Superior temporal gyrus (tissue), 1 donor: ENCODE measurements at regions not wholly inside any gene's neighbourhood (a gene's known extent, or its start where the extent isn't known, plus 50 kb on each side); places are given as distances from the start of the nearest gene placed in this dataset.

ENCODE experiments used
- DNase-seq: peaks from one replicate; pipeline ENCODE4 v3.0.0-alpha.2; 2016; ENCODE audit errors: extremely low spot score

- no peak for DNase-seq
Measured at GRCh38 chr10:118501171-118501570, 94.3 kb downstream of the PRLHR start.

DNA sequence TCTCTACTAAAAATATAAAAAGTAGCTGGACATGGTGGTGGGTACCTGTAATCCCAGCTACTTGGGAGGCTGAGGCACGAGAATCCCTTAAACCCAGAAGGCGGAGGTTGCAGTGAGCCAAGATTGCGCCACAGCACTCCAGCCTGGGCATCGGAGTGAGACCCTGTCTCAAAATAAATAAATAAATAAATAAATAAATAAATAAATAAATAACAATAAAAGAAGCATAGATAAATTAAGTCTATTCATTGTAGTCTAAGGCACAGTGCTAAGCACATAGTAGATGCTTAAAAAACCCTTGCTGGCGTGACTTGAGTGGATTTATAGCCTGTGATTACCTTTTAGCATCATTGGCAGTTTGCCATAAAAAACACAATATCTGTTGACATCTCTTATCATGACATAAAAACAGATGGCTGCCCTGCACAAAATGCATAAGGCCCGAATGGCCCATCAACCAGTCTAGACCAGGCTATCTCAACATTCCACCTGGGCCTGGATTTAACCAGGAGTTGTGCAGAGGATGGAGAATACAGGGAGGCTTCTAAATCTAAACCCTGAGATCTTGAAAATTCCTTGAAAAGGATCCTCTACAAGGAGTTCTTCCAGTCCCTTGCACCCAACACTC, 94.9 kb downstream of the PRLHR start:
- DNase-seq: no peak

- DNase-seq: no peak
Measured at GRCh38 chr10:118499186-118499585, 96.3 kb downstream of the PRLHR start.

DNA sequence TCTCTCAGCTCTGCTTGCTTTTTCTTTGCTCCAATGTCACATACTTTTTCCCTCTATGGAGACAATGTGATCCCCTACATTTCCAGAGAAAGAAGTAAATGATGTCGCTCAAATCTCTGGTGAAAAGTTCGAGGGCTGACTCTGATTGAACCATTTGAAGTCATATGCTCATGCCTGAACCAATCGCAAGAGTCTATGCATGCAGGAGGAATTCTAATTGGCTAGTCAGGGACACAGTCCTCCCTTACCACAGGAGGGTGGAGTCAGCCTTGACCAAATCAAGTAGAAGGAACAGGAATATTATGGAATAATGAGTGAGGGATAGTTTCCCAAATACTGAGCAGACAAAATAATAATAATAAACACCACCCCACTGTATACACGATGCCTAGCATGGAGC, 96.8 kb downstream of the PRLHR start:
- no peak for DNase-seq

DNA sequence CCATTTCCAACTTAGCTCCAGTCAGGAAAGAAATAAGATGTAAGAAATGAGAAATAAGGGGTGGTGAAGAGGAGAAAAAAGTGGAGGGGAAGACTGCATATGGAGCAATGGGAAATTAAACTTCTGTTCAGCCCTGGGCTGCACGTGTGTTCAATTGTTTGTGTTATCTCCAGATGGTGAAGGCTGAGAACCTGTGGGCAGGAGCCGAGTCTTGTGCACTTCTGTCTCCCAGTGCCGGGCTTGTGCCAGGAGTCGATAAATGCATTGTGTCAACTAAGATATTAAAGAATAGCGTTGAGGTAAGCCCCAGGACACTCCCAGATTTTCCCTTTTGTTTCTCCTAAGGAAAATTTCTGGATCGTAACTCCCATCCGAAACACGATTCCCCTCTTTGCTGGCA, 98.2 kb downstream of the PRLHR start:
- DNase-seq: no peak

DNA sequence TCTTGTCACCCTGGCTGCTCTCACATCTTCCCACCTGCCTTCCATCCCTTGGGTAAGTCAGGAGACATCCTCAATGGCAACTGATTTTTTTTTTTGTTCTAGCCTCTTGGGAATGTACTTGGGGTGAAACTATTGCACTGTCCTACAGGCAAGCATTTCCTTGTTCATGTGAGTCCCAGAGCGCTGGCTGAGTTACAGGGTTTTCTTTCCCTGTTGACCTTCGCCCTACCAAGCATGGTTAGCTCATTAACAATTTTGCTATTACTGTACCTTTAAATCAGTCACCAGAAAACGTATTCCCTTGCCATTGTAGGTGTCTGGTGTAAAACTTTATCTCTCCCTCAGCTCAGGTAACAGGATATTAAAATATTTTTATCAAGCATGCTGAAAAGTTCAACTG, 98.9 kb downstream of the PRLHR start:
- no peak for DNase-seq

DNA sequence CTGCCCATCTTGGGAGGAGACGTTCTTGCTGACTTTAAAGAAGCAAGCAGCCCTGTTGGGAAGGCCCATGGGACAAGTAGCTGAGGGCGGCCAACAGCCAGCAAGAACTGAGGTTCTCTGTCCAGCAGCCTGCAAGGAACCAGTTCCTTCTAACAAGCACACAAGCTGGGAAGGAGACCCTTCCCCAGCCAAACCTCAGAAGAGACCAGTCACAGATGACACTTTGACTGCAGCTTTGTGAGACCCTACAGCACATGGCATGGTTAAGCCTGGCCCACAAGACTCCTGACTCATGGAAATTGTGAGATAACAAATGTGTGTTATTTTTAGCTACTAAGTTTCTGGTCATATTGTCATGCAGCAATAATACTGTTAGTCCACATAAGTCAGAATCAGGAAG, 99.9 kb downstream of the PRLHR start:
- DNase-seq: no peak

DNA sequence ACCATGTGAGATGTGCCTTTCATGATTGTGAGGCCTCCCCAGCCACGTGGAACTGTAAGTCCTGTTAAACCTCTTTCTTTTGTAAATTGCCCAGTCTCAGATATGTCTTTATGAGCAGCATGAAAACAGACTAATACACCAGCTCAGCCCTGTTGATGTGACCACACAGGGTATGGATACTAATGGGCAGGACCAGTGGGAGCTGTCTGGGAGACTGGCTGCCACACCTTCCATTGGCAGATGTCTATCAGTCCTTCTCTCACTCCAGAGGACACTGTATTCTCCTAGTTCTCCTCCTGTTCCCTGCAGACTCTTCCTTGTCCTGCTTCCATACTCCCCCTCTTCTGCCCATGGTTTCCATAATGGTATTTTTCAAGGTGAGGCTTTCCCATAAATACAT, 104.4 kb downstream of the PRLHR start:
- no peak for DNase-seq

GRCh38 chr10:118488710-118489497, 106.5 kb downstream of the PRLHR start:
- DNase-seq: no peak

DNA sequence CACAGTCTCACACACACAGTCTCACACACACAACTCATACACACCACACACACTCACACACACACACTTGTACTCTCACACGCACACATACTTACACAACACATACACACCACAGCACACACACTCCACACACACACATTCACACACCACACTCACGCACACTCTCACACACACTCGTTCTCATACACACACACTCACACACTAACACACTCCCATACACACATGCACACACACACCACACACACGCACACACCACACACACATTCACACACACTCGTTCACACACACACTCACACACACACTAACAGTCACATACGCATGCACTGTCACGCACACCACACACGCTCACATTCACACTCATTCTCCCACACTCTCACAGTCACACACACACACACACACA, 109.8 kb downstream of the PRLHR start:
- DNase-seq: no peak

DNA sequence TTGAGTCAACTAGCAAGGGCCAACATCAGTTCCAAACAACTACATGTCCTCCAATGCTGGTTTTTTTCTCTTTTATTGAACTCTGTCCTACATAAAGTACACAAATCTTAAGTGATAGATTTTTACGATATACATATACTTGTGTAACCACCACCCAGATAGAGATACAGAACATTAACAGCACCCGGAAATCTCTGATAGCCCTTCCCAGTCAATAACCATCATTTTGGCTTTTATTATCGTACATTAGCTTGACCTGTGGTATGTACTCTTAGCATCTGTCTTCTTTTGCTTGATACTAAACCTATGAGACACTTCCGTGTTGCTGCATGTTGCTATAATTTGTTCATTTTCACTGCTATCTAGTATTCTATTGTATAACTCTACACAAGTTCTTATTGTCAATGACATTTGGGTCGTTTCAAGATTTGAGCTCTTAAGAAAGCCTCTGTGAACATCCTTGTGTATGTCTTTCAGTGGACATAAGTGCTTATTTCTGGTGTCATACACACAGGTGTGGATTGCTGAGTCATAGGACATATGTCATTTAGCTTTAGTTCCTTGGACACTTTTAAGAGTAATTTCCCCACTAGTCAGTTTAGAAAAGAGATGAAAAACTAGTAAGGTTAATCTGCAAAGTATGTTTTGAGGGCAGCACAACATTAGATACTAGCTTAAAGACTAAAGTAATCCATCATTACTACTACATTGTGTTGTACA, 111.1 kb downstream of the PRLHR start:
- DNase-seq: no peak

GRCh38 chr10:118483496-118483895, 112.0 kb downstream of the PRLHR start:
- DNase-seq: no peak

DNA sequence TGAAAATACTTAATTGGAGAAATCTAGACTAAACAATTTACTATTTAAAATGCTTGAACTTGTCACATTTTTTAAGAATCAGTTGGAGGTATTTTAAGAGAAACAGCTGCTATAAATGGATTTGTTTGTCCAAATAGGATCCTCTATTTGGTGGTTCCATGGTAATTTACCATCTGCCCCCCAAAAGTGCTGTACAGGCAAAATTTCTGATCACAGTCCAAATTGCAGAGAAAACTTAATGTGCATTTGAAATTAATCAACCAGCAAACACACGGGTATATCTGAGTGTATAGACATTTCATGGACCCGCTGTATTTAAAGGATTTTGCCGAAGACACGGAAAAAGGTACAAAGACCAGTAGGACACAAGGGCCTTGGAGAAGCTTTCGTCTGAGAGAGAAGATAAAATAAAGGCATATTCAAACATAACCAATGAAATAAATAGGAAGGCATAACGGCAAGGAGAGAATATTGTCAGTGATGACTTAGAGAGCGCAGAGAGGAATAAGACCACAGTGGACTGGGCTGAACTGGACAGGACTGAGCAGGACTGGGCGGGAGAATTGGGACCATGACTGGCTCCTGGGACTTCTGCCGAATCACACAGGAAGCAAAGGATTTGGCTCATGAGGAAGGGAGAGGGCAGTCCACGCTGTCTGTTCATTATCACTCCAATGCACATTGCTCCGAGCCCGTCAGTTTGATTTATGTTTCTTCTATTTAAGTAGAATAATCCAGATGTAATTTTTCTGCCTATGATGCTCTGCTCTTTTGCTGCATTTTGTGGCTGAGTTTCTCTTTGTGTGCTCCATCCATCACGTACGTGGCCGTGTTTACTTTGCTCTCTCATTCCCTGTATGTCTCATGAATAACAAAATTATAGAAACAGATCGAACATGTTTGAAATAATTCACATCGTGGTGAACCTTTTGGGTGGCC, 112.8 kb downstream of the PRLHR start:
- DNase-seq: no peak

DNA sequence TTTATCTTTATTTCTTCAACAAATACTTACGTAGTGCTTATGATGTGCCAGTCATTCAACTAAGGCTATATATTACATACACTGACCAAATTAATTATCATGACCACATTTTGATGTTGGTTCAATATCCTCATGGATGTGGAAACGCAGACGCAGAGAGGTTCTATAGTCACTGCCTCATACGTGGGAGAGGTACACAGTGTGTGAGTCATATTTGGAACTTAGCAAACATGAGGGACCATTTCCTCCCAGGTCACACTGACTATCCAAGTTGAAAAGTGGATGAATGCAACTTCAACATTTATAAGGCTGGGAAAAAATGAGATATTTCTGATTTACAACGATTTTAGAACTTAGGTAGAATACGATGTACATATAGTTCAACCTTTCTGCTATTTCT, 113.6 kb downstream of the PRLHR start:
- no peak for DNase-seq

DNA sequence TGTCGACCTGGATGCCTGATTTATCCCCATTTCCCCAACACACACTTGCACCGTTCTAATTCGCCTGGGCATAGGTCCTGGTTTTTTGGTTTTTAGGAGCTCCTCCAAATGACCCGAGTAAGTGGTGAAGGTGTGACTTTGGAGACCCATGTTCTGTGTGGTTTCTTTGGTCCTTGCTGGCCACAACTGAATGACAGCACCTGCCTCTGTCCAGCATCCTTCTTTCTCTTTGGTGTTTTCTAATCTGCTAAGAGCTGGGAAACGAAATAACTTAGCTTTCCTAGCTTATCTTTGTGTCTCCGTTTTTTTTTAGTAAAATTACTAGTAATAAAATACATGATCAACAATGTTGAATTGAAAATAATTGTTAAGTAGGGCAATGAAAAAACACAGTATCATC, 120.2 kb downstream of the PRLHR start:
- no peak for DNase-seq

DNA sequence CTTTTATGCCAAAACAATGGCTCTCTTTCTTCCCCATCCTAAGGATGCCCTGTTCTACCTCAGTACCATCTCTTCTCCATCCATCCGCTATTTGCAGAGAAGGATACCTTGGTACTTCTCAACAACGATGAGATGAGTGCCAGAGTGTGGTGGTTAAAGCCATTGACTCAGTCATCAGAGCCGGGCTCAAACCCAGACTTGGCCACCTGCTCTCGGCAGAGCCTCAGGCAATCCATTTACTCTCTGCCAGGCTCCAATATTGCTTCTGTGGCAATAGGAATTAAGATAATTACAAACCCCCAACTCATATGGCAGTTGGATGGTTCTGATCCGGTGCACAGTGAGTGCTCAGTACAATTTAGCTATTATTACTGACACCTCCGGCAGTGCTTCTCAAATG, 121.3 kb downstream of the PRLHR start:
- no peak for DNase-seq

DNA sequence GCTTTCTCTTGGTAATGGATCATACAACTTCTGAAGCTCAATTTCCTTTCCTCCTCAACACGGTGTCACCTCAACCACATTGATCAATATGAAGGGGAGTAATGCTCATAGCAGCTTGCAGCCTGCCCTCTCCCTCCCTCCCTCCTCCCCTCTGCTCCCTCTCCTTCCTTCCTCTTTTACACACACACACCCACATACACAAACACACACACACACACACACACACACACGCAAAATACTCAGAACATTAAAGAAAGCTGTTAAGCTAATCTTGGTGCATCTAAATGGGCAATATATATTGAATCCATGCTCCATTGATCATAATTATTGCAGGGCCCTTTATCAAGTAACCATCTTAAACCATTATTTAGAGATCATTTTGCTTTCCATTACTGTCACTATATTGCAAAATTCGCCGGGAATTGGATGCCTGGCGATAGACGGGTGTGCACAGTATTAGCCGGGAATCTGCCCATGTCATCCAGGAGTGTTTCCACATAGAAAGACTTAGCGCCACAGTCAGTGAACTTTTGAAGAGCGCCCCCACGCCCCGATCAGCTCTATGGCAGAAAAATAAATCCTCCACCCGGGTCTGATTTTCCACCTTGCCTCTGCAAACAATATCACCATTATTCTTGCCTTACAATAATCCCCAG, 122.0 kb downstream of the PRLHR start:
- DNase-seq: no peak

DNA sequence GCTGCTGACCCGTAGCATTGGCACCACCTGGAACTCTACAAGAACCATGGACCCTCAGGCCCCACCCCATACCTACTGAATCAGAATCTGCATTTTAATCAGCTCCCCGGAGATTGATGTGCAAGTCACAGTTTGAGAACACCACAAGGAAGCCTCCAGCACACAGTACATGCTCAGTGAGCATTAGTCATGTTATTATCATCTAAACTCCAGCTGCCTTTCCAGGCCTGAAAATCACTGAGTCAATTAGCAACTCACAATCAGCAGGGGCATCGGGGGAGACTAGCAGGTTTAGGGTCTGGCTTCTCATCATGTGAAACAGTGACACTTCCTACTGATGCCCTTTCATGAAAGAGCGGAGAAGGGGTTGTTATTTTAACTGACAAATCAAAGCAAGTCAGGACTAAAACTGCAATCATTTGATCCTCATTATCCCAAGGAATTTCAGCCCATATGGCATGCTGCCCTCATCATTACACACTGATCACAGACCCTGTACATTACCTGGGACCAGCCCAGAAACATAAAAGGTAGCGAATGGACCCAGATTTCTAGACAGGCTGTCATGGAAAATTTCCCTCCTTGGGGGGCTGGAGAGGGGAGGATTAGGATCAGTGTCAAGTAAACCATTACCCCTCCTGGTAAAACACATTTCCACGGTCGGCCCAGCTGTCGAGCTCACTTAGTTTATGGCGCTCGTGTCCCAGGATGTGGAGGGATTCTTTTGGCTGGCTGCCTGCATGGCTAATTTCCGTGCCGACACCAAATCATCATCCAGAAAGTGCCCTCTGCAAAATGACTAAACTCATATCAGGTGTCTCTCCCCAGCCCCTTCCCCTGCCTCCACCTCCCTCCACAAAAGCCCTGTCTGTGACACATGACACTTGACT, 122.8 kb downstream of the PRLHR start:
- DNase-seq: no peak

- DNase-seq: no peak
Measured at GRCh38 chr10:118471863-118472262, 123.6 kb downstream of the PRLHR start.

- DNase-seq: no peak
Measured at GRCh38 chr10:118470470-118470869, 125.0 kb downstream of the PRLHR start.
